MM.1S (cell line): ENCODE measurements at regions not wholly inside any gene's neighbourhood (a gene's known extent, or its start where the extent isn't known, plus 50 kb on each side); places are given as distances from the start of the nearest gene placed in this dataset.

Source experiments
- DNase-seq: peaks from one replicate; pipeline ENCODE4 v3.0.0-alpha.2; 2015
- H2AFZ ChIP-seq: fragments of 300-600 bp; sonication (generic); 2 replicates; pipeline ENCODE4 v1.6.0; 2016; ENCODE audit warnings: antibody characterized with exemption, low read length
- H3F3A ChIP-seq: fragments of 300-600 bp; sonication (generic); 2 replicates; pipeline ENCODE4 v1.6.1; 2016; ENCODE audit warnings: mild to moderate bottlenecking, antibody characterized with exemption, low read length, moderate library complexity, mixed read lengths; ENCODE audit not compliant: insufficient read depth
- H3K27ac ChIP-seq: fragments of 300-600 bp; sonication (generic); 2 replicates; pipeline ENCODE4 v1.5.1; 2016; ENCODE audit warnings: mild to moderate bottlenecking, low read length
- H3K27me3 ChIP-seq: fragments of 300-600 bp; sonication (generic); replicated peaks from 2 replicates; pipeline ENCODE4 v1.6.0; 2016; ENCODE audit warnings: low read length; ENCODE audit not compliant: insufficient read depth
- H3K36me3 ChIP-seq: fragments of 300-600 bp; sonication (generic); replicated peaks from 2 replicates; pipeline ENCODE4 v1.6.1; 2016; ENCODE audit warnings: mild to moderate bottlenecking, low read length, mixed read lengths; ENCODE audit not compliant: insufficient read depth
- H3K4me1 ChIP-seq: fragments of 300-600 bp; sonication (generic); 2 replicates; pipeline ENCODE4 v1.6.1; 2016; ENCODE audit warnings: low read length, mixed read lengths
- H3K4me2 ChIP-seq: fragments of 300-600 bp; sonication (generic); 2 replicates; pipeline ENCODE4 v1.6.0; 2016; ENCODE audit warnings: low read depth, low read length
- H3K4me3 ChIP-seq: fragments of 300-600 bp; sonication (generic); 2 replicates; pipeline ENCODE4 v1.5.1; 2016; ENCODE audit warnings: low read length, mixed read lengths
- H3K79me2 ChIP-seq: fragments of 300-600 bp; sonication (generic); 2 replicates; pipeline ENCODE4 v1.6.1; 2016; ENCODE audit warnings: mixed run types, low read length, mixed read lengths
- H3K9ac ChIP-seq: fragments of 300-600 bp; sonication (generic); 2 replicates; pipeline ENCODE4 v1.6.1; 2016; ENCODE audit warnings: low read length, mixed read lengths
- H3K9me2 ChIP-seq: fragments of 300-600 bp; sonication (generic); replicated peaks from 2 replicates; pipeline ENCODE4 v1.6.1; 2016; ENCODE audit warnings: mild to moderate bottlenecking, low read length, mixed read lengths; ENCODE audit not compliant: insufficient read depth
- H3K9me3 ChIP-seq: fragments of 300-600 bp; sonication (generic); replicated peaks from 2 replicates; pipeline ENCODE4 v1.6.1; 2016; ENCODE audit warnings: mild to moderate bottlenecking, low read length, mixed read lengths; ENCODE audit not compliant: insufficient read depth
- H4K20me1 ChIP-seq: fragments of 300-600 bp; sonication (generic); 2 replicates; pipeline ENCODE4 v1.6.1; 2016; ENCODE audit warnings: mild to moderate bottlenecking, low read length, moderate library complexity, mixed read lengths; ENCODE audit not compliant: insufficient read depth
- EZH2 ChIP-seq: fragments of 300-600 bp; sonication (generic); optimal IDR thresholded peaks from 2 replicates; pipeline ENCODE3; 2017; ENCODE audit warnings: low read depth, mild to moderate bottlenecking, antibody characterized with exemption, low read length, mixed read lengths
- EZH2phosphoT487 ChIP-seq: fragments of 300-600 bp; sonication (generic); IDR thresholded peaks from 2 replicates; pipeline ENCODE4 v1.6.1; 2018; ENCODE audit warnings: antibody characterized with exemption, low read length
- TF ChIP-seq, protein P1 (sequence below): fragments of 300-600 bp; sonication (generic); IDR thresholded peaks from 2 replicates; pipeline ENCODE4 v1.5.1; 2016; ENCODE audit warnings: antibody characterized with exemption, low read length, mixed read lengths

DNA sequence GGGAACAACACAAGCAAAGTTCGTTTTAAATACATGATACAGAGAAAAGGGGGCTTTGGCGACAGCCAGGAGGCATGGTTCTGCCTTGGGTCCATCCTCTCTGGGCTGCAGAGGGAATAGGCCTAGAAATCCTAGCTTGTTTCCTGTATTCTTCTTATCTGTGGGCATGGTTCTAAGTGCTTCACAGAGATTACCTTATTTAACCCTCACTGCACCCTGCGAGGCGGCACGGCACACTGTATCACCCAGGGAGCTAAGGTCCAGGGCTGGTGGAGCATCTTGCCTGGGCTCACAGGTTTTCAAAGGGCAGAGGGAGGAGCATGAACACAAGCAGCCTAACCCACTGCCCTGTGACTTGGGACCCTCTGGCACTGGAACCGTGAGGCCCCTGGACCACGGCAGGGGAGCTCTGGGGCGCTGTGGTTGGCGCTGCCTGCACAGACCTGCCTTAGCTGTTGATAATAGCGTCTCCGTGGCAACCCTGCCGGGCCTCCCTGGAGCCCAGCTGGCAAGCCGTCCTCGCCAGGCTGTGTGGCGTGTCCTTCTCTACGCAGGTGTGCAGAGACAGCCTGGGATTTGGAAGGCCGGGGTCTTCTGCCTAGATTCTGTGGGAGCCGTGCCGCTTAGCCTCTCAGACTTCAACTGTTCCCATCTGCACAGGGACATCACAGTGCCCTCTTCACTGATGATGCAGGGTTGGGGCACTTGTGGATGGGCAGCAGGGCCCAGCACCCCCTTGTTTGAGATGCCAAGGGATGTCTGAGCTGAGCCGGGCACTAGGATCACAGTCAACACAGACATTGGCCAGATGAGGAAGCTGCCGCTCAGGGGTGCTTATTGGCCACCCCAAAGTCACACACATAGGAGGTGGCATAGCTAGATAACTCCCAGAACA is 154.6 kb upstream of the TLE3 start:
- no peak overlapping the region for H3K9ac ChIP-seq
- no peaks in the 10 kb centered on the region for H3K36me3 ChIP-seq
- TF ChIP-seq EZH2 (no peak), EZH2phosphoT487 (no peak)
- TF ChIP-seq, protein P1, sequence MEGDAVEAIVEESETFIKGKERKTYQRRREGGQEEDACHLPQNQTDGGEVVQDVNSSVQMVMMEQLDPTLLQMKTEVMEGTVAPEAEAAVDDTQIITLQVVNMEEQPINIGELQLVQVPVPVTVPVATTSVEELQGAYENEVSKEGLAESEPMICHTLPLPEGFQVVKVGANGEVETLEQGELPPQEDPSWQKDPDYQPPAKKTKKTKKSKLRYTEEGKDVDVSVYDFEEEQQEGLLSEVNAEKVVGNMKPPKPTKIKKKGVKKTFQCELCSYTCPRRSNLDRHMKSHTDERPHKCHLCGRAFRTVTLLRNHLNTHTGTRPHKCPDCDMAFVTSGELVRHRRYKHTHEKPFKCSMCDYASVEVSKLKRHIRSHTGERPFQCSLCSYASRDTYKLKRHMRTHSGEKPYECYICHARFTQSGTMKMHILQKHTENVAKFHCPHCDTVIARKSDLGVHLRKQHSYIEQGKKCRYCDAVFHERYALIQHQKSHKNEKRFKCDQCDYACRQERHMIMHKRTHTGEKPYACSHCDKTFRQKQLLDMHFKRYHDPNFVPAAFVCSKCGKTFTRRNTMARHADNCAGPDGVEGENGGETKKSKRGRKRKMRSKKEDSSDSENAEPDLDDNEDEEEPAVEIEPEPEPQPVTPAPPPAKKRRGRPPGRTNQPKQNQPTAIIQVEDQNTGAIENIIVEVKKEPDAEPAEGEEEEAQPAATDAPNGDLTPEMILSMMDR, result no peak
- no peak overlapping the region for H2AFZ ChIP-seq
- no peak overlapping the region for H3K4me3 ChIP-seq
- no peaks in the 10 kb centered on the region for H3K27me3 ChIP-seq
- H3F3A ChIP-seq, result no peaks in the 10 kb centered on the region
- no peak overlapping the region for H3K4me2 ChIP-seq
- H3K9me2 ChIP-seq, result no peaks in the 10 kb centered on the region
- no peak overlapping the region for H3K27ac ChIP-seq
- no peaks in the 10 kb centered on the region for H4K20me1 ChIP-seq
- no peak for DNase-seq
- no peaks in the 10 kb centered on the region for H3K79me2 ChIP-seq
- H3K9me3 ChIP-seq, result no peaks in the 10 kb centered on the region
- peaks cover 32% of the 10 kb centered on the region for H3K4me1 ChIP-seq

DNA sequence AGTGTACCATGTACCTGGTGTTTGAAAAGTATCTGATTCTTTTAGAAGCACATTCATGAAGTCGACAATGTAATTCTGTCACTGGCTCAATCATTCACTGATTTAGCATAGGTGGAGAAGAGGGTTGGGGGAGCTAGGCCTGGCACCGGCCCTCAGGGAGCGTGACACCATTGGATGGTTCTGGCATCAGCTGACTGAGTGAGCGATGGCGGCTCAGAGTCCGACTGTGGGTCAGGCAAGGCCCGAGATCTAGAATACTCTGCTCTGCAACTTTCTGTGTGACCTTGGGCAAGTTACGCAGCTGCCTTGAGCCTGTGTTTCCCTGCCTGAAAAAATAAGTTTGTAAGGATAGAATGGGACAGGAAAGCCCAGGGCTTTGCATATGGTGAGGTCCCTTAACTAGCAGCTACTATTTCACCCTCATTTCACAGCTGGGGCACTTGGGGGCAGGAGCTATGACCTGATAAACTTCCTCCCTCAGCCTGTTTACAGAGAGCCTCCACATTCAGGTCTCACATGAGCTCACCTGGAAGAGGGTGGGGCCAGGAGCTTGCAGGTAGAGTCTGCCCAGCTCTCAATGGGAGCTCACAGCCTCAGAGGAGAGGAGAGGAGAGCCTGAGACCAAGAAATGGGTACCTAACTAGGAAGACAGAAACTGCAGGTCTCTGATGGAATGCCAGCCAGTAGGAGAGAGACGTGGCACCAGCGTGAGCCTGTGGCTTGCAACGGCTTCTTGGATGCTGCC is 153.7 kb upstream of the TLE3 start:
- no peak for DNase-seq

DNA sequence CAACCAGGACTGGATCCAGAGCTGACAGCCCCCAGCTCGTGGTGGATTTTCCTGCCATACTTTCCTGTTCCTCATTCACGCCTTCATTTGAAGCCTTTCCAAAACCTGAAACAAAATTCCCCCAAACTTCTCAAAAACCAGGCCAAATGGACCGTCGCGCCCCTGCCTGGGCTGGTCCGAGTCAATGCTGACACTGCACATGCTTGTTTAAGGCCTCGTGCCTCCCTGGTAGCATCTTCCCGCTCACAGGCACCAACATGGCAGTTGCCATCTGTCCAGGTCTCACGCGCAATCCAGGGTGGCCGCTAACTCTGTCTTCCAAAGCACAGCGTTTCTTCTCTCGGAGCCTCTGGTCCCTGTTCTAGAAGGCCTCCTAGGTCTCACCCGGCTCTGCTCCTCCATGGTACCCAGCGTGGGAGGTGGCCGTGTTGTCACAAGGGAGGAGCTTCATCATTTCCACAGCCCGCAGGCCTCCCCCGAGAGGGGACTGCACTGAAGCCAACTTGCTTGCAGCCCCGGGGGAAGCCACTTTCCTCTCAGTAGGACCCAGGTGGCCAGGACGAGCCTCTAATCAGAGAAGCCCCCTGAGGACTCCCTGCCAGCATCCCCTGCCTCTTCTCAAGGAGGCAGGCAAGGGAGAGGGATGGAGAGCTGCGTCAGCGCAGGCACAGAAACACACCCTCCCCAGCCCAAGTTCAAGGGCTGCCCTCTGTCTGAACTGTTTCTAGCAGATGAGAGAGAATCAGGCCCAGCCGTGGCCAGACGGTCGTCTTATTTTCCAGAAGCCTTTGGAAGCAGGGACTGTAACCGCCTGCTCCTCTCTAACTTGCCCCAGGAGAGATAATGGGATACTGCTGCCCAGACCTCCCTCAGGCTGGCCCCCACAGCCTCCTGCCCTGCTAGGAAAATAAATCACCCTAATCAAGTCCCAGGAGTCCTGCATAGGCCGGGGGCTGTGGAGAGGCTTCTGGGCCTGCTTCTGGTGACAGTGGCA is 152.8 kb upstream of the TLE3 start:
- H3K27ac ChIP-seq, result no peak overlapping the region
- H3K9ac ChIP-seq, result no peak overlapping the region
- no peaks in the 10 kb centered on the region for H3K9me2 ChIP-seq
- H3K4me2 ChIP-seq, result no peak overlapping the region
- no peak overlapping the region for H2AFZ ChIP-seq
- H4K20me1 ChIP-seq, result no peaks in the 10 kb centered on the region
- H3F3A ChIP-seq, result no peaks in the 10 kb centered on the region
- no peaks in the 10 kb centered on the region for H3K27me3 ChIP-seq
- no peak overlapping the region for H3K4me3 ChIP-seq
- H3K79me2 ChIP-seq, result no peaks in the 10 kb centered on the region
- no peaks in the 10 kb centered on the region for H3K36me3 ChIP-seq
- peaks cover 42% of the 10 kb centered on the region for H3K4me1 ChIP-seq
- TF ChIP-seq EZH2 (no peak), EZH2phosphoT487 (no peak)
- TF ChIP-seq, protein P1, result no peak
- H3K9me3 ChIP-seq, result no peaks in the 10 kb centered on the region
- no peak for DNase-seq

More for the DNA sequence above, 153.7 kb upstream of the TLE3 start:
- Histone ChIP-seq H3K9ac (no peak overlapping the region), H3K9me3 (no peaks in the 10 kb centered on the region), H3K79me2 (no peaks in the 10 kb centered on the region), H4K20me1 (no peaks in the 10 kb centered on the region), H3K4me2 (no peak overlapping the region), H2AFZ (no peak overlapping the region), H3K27ac (no peak overlapping the region), H3K4me1 (peaks cover 32% of the 10 kb centered on the region), H3K36me3 (no peaks in the 10 kb centered on the region), H3K9me2 (no peaks in the 10 kb centered on the region), H3F3A (no peaks in the 10 kb centered on the region), H3K27me3 (no peaks in the 10 kb centered on the region), H3K4me3 (no peak overlapping the region)
- no peak for TF ChIP-seq EZH2phosphoT487
- TF ChIP-seq, protein P1, result no peak
- TF ChIP-seq EZH2, result no peak
